HepG2 (cell line): ENCODE measurements at regions not wholly inside any gene's neighbourhood (a gene's known extent, or its start where the extent isn't known, plus 50 kb on each side); places are given as distances from the start of the nearest gene placed in this dataset.

ENCODE experiments used
- ATAC-seq: fragments of 200-7000 bp; cut with Tn5 transposase; 3 replicates; pipeline ENCODE4 v1.9.1; 2020; ENCODE audit warnings: mild to moderate bottlenecking, moderate library complexity
- BruUV-seq: library from RNA; stranded (reverse); fragments of 400-500 nt; replicated peaks from 2 replicates; lab custom pipeline; 2021; lab: Mats Ljungman, UMichigan
- CTCF ChIA-PET: fragments of 300-600 bp; formaldehyde crosslinking; extraction: SDS; loops from one replicate; lab custom pipeline; 2021; ENCODE audit warnings: low total read pairs, inconsistent platforms, low intra/inter-chr PET ratio; lab: Yijun Ruan, JAX
- POLR2A ChIA-PET: fragments of 350-600 bp; sonication (Branson Sonifier 250); formaldehyde crosslinking; loops from one replicate; lab custom pipeline; 2020; ENCODE audit warnings: antibody characterized with exemption, inconsistent platforms; lab: Yijun Ruan, JAX
- DNase-seq: peaks from one replicate; pipeline ENCODE4 v3.0.0-alpha.2; 2015; ENCODE audit warnings: low spot score
- FAIRE-seq: peaks from 3 replicates; lab custom pipeline; 2011; peaks lifted over from hg19 to GRCh38; lab: Jason Lieb, UNC
- H2AFZ ChIP-seq: one replicate; pipeline ENCODE4 v1.6.1; 2011; ENCODE audit warnings: low read length, inconsistent platforms
- H3K27ac ChIP-seq: fragments of 300-600 bp; 3 replicates; pipeline ENCODE4 v1.8.0; 2011; ENCODE audit warnings: mixed run types, mild to moderate bottlenecking, mixed read lengths, low read length, inconsistent platforms; ENCODE audit not compliant: insufficient read depth; ENCODE audit errors: extremely low read length
- H3K27me3 ChIP-seq, 2 experiments: fragments of 200-600 bp in 1 of 2; 2 replicates in 1 of 2; 3 replicates in 1 of 2; pipeline versions ENCODE4 v1.6.0 to v1.8.0; 2011; ENCODE audit warnings: low read length in 2 of 2, mild to moderate bottlenecking in 2 of 2, moderate library complexity in 2 of 2, inconsistent platforms in 1 of 2; ENCODE audit not compliant: insufficient read depth in 2 of 2, control insufficient read depth in 1 of 2
- H3K36me3 ChIP-seq, 2 experiments: fragments of 200-600 bp in 1 of 2; replicated peaks in 1 of 2; 2 replicates in 1 of 2; 3 replicates in 1 of 2; pipeline versions ENCODE4 v1.5.1 to v1.8.0; 2011; ENCODE audit warnings: low read length in 2 of 2, inconsistent platforms in 1 of 2; ENCODE audit not compliant: insufficient read depth in 2 of 2, control insufficient read depth in 1 of 2
- H3K4me1 ChIP-seq: 2 replicates; pipeline ENCODE4 v1.5.1; 2012; ENCODE audit warnings: low read length, inconsistent platforms; ENCODE audit not compliant: insufficient read depth
- H3K4me2 ChIP-seq: 2 replicates; pipeline ENCODE4 v1.6.0; 2011; ENCODE audit warnings: low read depth, low read length, inconsistent platforms
- H3K4me3 ChIP-seq, 3 experiments: fragments of 200-600 bp in 1 of 3; sonication (generic), shearing (Covaris generic) in 1 of 3; replicated peaks in 1 of 3; 2 replicates each; pipeline ENCODE4 v1.5.1; 2011 to 2016; ENCODE audit warnings: low read length in 3 of 3, inconsistent platforms in 2 of 3, low read depth in 2 of 3, mild to moderate bottlenecking in 2 of 3, control low read depth in 1 of 3, mixed read lengths in 1 of 3; ENCODE audit not compliant: insufficient read depth in 1 of 3
- H3K79me2 ChIP-seq: one replicate; pipeline ENCODE4 v1.6.1; 2011; ENCODE audit warnings: low read length, inconsistent platforms; ENCODE audit not compliant: insufficient read depth
- H3K9ac ChIP-seq: 2 replicates; pipeline ENCODE4 v1.6.0; 2011; ENCODE audit warnings: mild to moderate bottlenecking, low read depth, low read length, inconsistent platforms; ENCODE audit not compliant: insufficient read depth
- H3K9me3 ChIP-seq: 2 replicates; pipeline ENCODE4 v1.5.1; 2012; ENCODE audit warnings: mild to moderate bottlenecking, low read length
- H4K20me1 ChIP-seq: 2 replicates; pipeline ENCODE4 v1.6.0; 2011; ENCODE audit warnings: inconsistent platforms, mild to moderate bottlenecking, low read length, moderate library complexity; ENCODE audit not compliant: insufficient read depth
- GABPB1 ChIP-seq: IDR thresholded peaks from 2 replicates; pipeline ENCODE4 v1.6.1; 2016; ENCODE audit warnings: mild to moderate bottlenecking, missing genetic modification reagents, moderate library complexity, missing compliant biosample characterization
- SIX1 ChIP-seq: sonication (generic); formaldehyde crosslinking; IDR thresholded peaks from 2 replicates; pipeline ENCODE4 v1.4.0; 2020; ENCODE audit warnings: missing genetic modification reagents, borderline replicate concordance
- SMARCE1 ChIP-seq: fragments of 450-650 bp; IDR thresholded peaks from 2 replicates; pipeline ENCODE4 v1.6.1; 2017; ENCODE audit warnings: borderline replicate concordance
- TBL1XR1 ChIP-seq: fragments of 150-350 bp; IDR thresholded peaks from 2 replicates; pipeline ENCODE4 v1.6.1; 2014; ENCODE audit warnings: borderline replicate concordance, low read length; ENCODE audit not compliant: partially characterized antibody
- TCF7 ChIP-seq: sonication (generic); IDR thresholded peaks from 2 replicates; pipeline ENCODE4 v1.6.1; 2016; ENCODE audit warnings: antibody characterized with exemption, low read depth
- TSC22D2 ChIP-seq: sonication (generic); formaldehyde crosslinking; IDR thresholded peaks from 2 replicates; pipeline ENCODE4 v1.5.1; 2020; ENCODE audit warnings: missing genetic modification reagents, mild to moderate bottlenecking, borderline replicate concordance
- ZFAT ChIP-seq: sonication (generic); formaldehyde crosslinking; conservative IDR thresholded peaks from 2 replicates; pipeline ENCODE4 v1.8.1; 2023; ENCODE audit warnings: missing genetic modification reagents, inconsistent platforms
- ZNF205 ChIP-seq: IDR thresholded peaks from 2 replicates; pipeline ENCODE4 v1.6.1; 2018; ENCODE audit warnings: missing biosample characterization, missing genetic modification reagents
- ZNF660 ChIP-seq: sonication (generic); formaldehyde crosslinking; IDR thresholded peaks from 2 replicates; pipeline ENCODE4 v1.5.1; 2020; ENCODE audit warnings: mild to moderate bottlenecking, low read depth, missing genetic modification reagents, borderline replicate concordance
- WGBS: methylation state at CpG from one replicate; pipeline ENCODE4 v1.1.6; 2017; ENCODE audit warnings: low lambda C conversion rate; 5-methylcytosine and 5-hydroxymethylcytosine counted together
- in situ Hi-C: cut with HindIII; loops from 2 replicates; pipeline ENCODE4 v1.10.0; 2017; ENCODE audit warnings: low pct_unique_long_range_greater_than_20kb; ENCODE audit not compliant: extremely low pct_ligation_motif_present
- intact Hi-C: fragments of 100-400 bp; cut with micrococcal nuclease; formaldehyde crosslinking; loops from one replicate; pipeline ENCODE4 v1.10.0; 2022; ENCODE audit not compliant: unreplicated experiment
- TF ChIP-seq, protein P1 (sequence below): sonication (generic); formaldehyde crosslinking; IDR thresholded peaks from 2 replicates; pipeline ENCODE4 v1.5.1; 2020; ENCODE audit warnings: mild to moderate bottlenecking, moderate library complexity, missing genetic modification reagents
- TF ChIP-seq, protein P2 (sequence below): sonication (generic); formaldehyde crosslinking; IDR thresholded peaks from 2 replicates; pipeline ENCODE4 v1.8.1; 2023; ENCODE audit warnings: mild to moderate bottlenecking, moderate library complexity, missing genetic modification reagents
- TF ChIP-seq, protein P3 (sequence below): sonication (generic); formaldehyde crosslinking; IDR thresholded peaks from 2 replicates; pipeline ENCODE4 v1.5.0; 2020; ENCODE audit warnings: missing genetic modification reagents
- TF ChIP-seq, protein P4 (sequence below): sonication (generic); formaldehyde crosslinking; IDR thresholded peaks from 2 replicates; pipeline ENCODE4 v1.4.0; 2020; ENCODE audit warnings: missing genetic modification reagents; ENCODE audit errors: not compliant biosample characterization
- TF ChIP-seq, protein P5 (sequence below): sonication (generic); formaldehyde crosslinking; IDR thresholded peaks from 2 replicates; pipeline ENCODE4 v1.5.0; 2020; ENCODE audit warnings: missing genetic modification reagents, mild to moderate bottlenecking, borderline replicate concordance

DNA sequence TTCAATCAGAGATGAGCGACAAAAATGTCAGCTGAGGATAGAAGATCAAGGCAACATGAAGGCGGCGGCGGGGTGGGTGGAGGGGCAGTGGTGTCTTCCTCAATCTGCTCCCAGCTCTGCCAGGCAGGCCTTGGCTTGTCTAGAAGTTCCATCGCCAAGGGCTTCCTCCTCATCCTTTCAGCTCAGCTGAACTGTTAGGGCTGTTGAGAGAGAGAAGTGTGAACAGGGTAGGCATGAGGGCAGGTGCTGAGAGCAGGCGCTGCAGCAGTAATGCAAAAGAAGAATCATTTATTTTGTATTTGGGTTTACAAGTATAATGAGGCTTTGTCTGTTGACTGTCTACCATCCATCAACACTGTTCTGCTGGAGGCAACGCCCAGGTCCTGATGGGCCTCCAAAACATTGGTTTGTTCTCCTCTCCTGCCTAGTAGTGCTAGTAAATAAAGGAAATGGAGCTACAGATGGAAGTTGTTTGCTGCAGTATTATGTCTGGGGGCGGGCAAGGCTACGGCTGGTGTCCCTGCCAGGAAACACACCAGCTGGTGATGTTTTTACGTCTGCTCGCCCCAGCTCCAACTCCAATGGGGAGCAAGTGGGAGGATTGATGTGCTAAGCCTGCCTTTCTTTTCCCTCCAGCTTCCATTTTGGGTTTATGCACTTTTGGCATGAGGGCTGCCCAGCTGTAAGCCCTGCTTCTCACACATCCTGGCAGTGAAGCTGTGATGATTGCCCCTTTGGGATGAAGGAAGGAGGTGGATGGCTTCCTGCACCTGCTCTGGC lies 139.4 kb upstream of the BOD1L1 start:
- no peak overlapping the region for H2AFZ ChIP-seq
- no peaks in the 10 kb centered on the region for H3K36me3 ChIP-seq
- in situ Hi-C loops (no loop called here), intact Hi-C loops (no loop called here)
- H3K4me1 ChIP-seq: no peaks in the 10 kb centered on the region
- no peak for ATAC-seq
- no peaks in the 10 kb centered on the region for H3K79me2 ChIP-seq
- CTCF ChIA-PET: no interaction called here
- WGBS: 34% methylated on average over 10 of the region's 11 CpGs
- H3K27ac ChIP-seq: no peak overlapping the region
- H3K9ac ChIP-seq: no peak overlapping the region
- no peak overlapping the region for H3K4me3 ChIP-seq
- TF ChIP-seq SMARCE1: no peak
- no peak for TF ChIP-seq TBL1XR1
- TF ChIP-seq ZNF660 (CRISPR knock-in tag): no peak
- no peak for TF ChIP-seq TSC22D2
- TF ChIP-seq, protein P1, sequence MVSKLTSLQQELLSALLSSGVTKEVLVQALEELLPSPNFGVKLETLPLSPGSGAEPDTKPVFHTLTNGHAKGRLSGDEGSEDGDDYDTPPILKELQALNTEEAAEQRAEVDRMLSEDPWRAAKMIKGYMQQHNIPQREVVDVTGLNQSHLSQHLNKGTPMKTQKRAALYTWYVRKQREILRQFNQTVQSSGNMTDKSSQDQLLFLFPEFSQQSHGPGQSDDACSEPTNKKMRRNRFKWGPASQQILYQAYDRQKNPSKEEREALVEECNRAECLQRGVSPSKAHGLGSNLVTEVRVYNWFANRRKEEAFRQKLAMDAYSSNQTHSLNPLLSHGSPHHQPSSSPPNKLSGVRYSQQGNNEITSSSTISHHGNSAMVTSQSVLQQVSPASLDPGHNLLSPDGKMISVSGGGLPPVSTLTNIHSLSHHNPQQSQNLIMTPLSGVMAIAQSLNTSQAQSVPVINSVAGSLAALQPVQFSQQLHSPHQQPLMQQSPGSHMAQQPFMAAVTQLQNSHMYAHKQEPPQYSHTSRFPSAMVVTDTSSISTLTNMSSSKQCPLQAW (CRISPR knock-in tag): no peak
- TF ChIP-seq GABPB1 (CRISPR knock-in tag): no peak
- TF ChIP-seq, protein P2, sequence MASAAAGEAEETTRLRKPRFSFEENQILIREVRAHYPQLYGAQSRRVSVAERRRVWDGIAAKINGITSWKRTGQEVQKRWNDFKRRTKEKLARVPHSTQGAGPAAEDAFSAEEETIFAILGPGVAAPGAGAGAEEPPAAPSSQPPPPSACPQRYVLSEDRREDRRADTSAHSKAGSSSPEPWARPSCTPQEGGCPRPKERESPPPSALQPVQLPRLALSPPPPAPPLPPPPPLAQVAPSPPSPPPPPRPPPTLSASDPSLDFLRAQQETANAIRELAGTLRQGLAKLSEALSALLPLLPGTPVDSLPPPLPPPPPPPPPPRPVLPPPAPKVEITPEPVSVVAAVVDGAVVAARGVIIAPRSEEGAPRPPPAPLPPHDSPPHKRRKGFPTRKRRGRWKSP (CRISPR knock-in tag): no peak
- no peak for TF ChIP-seq TCF7
- TF ChIP-seq, protein P3, sequence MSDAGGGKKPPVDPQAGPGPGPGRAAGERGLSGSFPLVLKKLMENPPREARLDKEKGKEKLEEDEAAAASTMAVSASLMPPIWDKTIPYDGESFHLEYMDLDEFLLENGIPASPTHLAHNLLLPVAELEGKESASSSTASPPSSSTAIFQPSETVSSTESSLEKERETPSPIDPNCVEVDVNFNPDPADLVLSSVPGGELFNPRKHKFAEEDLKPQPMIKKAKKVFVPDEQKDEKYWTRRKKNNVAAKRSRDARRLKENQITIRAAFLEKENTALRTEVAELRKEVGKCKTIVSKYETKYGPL (CRISPR knock-in tag): no peak
- TF ChIP-seq SIX1 (CRISPR knock-in tag): no peak
- TF ChIP-seq, protein P4, sequence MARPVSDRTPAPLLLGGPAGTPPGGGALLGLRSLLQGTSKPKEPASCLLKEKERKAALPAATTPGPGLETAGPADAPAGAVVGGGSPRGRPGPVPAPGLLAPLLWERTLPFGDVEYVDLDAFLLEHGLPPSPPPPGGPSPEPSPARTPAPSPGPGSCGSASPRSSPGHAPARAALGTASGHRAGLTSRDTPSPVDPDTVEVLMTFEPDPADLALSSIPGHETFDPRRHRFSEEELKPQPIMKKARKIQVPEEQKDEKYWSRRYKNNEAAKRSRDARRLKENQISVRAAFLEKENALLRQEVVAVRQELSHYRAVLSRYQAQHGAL (CRISPR knock-in tag): no peak
- TF ChIP-seq, protein P5, sequence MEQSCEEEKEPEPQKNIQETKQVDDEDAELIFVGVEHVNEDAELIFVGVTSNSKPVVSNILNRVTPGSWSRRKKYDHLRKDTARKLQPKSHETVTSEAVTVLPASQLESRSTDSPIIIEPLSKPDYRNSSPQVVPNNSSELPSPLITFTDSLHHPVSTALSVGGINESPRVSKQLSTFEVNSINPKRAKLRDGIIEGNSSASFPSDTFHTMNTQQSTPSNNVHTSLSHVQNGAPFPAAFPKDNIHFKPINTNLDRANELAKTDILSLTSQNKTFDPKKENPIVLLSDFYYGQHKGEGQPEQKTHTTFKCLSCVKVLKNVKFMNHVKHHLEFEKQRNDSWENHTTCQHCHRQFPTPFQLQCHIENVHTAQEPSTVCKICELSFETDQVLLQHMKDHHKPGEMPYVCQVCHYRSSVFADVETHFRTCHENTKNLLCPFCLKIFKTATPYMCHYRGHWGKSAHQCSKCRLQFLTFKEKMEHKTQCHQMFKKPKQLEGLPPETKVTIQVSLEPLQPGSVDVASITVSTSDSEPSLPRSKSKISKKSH (CRISPR knock-in tag): no peak
- no peak for TF ChIP-seq ZFAT (CRISPR knock-in tag)
- TF ChIP-seq ZNF205: no peak
- FAIRE-seq: no peak
- BruUV-seq: no TSS peak
- H4K20me1 ChIP-seq: no peaks in the 10 kb centered on the region
- H3K9me3 ChIP-seq: peaks cover 71% of the 10 kb centered on the region
- DNase-seq: no peak
- POLR2A ChIA-PET: no interaction called here
- no peaks in the 10 kb centered on the region for H3K27me3 ChIP-seq
- H3K4me2 ChIP-seq: no peak overlapping the region
